GM21786 (cell line): ENCODE measurements at regions not wholly inside any gene's neighbourhood (a gene's known extent, or its start where the extent isn't known, plus 50 kb on each side); places are given as distances from the start of the nearest gene placed in this dataset.
"Not testable (repeated sequence)": the region's sequence is repeated elsewhere in the genome, so short reads cannot be mapped to it uniquely, and the experiment has no call there.

ENCODE experiments used
- ATAC-seq: cut with Tn5 transposase; IDR thresholded peaks from one replicate; pipeline ENCODE4 v1.9.1; 2021; ENCODE audit not compliant: unreplicated experiment

DNA sequence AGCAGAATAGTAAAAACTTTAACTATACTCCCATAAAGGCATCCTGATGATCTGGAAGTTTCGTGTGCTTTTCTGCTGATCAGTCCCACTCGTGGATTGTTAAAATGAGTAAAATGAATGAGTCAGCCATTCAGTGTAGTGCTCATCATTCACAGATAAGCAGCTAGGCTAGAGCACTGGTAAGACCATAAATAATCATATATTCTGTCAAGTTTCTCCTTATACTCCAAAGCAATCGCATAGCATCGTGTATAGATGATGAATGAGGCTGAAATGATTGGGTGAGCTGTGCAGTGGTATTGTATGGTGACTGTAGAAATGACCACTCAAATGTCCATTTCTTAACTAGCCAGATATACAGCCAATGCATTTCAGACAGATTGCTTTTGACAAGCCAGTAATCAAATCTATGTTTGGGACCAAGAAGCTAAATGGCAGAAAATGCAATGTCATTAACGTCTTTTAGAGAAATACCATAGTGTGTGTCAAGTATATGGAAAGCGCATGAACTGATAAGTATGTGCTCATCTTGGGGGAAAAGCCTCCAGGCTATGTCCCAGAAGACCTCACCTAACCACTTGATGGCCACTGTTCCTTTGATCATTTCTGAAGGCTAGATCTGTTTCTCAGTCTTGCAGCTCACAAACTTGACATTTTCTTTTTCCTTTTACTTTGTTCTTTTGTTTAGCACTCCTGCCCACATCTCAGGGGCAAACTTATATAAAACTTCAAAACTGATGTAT is 227.2 kb upstream of the FAM3C start:
- ATAC-seq, result no peak

DNA sequence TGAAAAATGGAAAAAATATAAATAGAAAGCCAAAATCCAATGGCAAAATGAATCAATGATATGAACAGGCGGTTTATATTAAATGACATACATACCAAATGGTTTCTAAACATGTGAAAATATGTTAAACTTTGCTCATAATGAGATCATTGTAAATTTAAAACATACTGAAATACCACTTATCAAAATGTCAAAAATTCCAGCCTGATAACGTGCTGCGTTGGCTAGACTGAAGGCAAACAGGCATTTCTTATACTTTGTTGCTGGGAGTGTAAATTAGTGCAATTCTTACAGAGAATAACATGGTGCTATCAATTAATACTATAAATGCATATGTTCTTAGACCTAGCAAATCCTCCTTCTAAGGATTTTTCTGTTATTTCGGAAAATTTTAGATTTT is 225.8 kb upstream of the FAM3C start:
- no peak for ATAC-seq

DNA sequence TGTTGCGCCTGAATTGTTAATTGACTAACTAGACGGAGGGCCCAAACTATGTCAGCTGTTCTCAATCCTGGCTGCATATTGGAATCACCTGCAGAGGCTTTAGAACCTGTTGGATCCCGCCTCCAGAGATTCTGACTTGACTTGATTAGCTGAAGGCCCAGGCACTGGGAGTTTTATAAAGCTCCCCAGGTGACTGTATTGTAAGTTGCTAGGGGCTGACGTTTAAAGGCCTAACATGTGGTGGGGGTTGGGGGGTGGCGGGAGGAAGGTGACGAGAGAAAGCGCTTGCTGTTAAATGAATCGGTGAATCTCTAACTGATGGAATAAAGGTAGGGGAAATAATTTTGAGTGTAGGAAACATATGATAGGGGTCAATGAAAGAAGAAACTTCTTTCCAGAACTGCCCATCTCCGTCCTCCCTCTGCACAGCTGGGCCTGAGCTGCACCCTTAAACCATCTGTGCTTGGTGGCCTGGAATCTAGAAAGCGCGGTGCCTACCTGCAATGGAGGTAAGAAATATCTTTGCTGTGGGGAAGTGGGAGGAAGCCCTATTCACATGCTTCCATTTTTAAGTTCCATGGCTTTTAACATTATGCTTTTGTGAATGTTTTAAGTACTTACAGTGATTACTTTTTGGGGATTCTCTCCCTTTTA is 225.0 kb upstream of the FAM3C start:
- ATAC-seq, result no peak

DNA sequence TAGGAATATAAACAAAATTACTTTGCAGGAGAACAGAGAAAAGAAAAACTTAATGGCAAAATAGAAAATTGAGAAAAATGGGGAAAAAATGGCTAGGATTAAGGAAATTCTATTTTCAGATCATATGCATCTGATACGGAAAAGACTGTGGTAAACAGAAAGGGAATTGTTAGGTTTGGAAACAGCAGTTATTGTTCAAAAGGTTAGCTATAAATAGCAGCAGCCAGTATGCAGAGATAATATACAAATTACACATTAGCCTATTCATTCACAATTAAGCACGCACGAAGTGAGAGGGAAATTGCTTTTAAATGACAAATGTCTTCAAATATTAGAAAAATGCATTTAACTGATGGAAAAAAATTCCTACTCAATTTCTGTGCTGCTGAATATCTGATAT is 224.1 kb upstream of the FAM3C start:
- ATAC-seq, result no peak

DNA sequence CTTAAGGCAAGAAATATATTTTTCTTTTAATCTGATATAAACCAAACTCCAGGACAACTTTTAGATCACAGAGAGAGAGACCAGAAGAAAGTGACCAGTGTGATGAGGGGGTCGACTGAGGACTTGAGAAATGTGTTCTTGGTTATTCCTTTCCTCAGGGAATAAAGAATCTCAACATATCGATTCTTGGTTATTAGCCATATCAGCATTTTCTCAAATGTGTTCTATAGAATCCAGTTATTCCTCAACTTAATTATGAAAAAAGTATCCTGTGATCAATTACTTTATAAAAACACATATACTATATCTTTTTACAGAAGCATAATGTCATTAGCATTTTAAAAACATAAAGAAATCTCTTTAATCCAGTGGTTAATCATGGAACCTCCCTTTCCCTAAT is 222.1 kb upstream of the FAM3C start:
- no peak for ATAC-seq

DNA sequence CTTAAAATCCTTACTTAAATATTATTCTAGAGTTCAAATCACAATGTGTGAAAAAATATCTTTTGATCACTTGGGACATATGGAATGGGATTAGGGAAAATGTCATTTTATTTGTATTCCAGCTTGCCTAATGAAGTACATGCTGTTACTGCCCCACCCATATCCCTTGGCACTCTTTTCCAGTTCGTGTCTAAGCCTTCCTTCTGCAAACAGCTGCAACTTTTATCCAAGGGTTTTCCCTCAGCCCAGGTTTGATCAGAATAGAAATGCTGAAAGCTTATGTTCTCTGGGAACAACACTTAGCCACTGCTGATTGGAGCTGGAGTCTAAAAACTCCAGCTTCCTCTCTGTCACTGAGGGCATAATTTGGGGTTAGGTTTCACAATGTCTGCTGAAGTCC is 214.1 kb upstream of the FAM3C start:
- ATAC-seq, result no peak

DNA sequence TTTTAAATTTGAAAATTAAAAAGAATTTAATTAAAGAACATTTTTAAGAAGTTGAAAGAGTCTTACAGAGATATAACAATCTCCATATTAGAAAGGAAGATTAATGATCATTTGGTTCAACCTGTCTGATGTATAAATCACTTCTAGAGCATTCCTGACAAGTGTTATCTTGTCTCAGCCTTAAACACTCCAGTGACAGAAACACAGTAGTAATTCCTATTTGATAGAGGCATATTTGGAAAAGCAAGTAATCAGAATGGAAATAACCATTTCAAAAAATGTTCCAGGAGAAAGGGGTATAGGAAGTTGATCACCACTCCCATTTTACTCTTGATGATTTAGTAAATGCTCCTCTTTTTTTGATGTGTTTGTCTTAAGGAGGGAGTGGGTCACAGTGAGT is 213.1 kb upstream of the FAM3C start:
- no peak for ATAC-seq

DNA sequence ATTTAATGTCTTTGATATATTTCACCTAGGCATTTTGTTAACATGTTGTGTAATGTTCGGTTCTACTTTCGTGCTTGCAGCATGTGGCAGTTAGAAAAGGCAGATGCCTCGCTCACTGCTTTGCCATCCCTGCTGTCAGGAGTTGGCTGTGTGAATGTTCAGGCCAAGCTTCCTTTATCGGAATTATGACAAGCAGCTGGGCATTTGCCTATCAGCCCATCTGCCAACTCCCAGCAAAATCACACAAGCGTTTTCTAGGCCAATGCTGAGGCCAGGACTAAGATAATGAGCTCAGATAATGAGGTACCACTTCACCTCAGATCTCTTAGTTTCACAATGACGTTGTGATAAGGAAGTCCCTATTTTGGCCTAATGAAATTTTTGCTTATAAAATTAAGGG is 212.7 kb upstream of the FAM3C start:
- no peak for ATAC-seq

DNA sequence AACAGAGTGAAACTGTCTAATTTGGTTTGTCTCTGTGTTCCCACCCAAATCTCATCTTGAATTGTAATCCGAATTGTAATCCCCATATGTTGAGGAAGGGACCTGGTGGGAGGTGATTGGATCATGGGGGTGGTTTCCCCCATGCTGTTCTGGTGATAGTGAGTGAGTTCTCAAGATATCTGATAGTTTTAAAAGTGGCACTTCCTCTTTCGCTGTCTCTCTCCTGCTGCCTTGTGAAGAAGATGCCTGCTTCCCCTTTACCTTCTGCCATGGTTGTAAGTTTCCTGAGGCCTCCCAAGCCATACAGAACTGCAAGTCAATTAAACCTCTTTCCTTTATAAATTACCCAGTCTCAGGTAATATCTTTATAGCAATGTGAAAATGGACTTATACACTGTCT is 212.1 kb upstream of the FAM3C start:
- ATAC-seq, result not testable (repeated sequence)

DNA sequence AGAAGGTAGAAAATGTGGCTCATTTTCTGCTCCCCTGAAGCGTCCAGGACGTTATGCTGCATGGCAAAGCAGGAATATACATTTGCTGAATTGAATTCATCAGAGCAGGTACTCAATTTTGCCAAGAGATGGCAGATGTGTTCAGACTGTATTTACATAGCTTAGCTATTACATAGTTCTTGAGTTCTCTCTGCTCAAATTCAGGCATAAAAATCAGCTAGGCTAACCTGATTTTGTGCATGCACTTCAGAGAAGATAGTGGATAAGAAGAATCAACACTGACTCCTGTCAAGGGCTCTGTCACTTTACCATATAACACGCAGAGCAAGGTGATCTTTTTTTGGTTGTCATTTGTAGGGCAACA is 209.2 kb upstream of the FAM3C start:
- no peak for ATAC-seq

DNA sequence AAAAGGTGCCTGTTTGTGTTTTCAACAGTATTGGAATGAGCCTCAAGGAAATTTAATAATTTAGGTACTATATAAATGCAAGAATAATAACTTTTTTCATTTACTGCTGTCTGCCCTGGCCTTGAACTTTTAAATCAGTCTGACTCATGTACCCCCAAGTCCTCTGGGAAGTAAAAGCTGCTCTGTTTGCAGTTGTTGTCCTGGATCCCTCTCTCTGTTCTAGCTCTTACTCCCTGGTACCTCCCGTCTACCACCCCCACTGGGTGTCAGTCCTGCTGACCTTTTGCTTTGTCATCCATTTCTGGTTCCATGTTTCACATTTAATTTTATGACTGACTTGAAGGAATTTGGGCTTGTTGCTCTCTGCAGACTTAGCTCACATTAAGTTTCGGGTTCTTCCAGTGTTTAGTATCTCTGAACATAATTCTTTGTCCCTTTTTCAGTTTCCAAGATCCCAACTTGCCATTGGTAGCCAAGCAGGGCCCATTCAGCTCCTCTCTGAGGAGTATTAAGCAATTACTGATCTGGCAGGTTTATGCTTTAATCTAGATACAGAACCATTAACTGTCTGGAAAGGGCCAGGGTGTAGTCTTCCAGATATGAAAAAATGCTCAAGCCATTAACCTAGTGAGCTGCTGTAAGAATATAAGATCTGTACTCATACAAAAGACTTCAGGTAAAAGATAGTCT is 208.7 kb upstream of the FAM3C start:
- no peak for ATAC-seq

DNA sequence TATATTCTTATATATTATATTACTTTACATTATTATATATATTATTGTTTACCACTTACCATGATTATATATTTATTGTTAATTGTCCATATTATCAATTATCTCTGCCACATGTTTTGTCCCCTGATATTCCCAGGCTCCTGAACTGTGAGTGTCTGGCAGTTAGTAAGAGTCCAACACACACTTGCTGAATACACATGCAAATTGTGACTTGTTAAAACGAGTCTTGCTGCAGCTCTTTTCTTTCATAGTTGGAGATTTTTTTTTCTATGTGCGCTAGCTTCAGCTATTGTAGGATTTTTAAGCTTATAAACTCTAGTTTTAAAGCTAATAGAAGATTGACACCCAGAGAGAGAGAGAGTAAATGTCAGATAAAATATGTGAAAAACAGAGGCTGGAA is 207.8 kb upstream of the FAM3C start:
- no peak for ATAC-seq

DNA sequence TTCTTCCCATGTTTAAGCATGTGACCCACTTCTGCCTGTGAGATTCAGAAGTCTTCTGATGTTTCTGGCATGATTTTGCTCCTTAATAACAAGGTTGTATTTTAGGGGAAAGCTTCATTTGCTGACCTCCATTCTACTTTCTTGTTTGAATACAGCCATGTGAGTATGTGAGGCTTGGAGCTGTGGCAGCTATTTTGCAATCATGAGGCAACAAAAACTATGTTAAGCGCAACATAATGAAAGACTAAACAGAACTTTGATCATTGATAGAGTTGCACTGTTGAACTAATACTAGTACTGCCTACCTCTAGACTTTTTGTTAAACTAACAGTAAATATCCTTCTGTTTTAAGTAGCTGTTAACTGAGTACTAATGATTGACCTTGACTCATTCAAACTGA is 203.8 kb upstream of the FAM3C start:
- ATAC-seq, result no peak

DNA sequence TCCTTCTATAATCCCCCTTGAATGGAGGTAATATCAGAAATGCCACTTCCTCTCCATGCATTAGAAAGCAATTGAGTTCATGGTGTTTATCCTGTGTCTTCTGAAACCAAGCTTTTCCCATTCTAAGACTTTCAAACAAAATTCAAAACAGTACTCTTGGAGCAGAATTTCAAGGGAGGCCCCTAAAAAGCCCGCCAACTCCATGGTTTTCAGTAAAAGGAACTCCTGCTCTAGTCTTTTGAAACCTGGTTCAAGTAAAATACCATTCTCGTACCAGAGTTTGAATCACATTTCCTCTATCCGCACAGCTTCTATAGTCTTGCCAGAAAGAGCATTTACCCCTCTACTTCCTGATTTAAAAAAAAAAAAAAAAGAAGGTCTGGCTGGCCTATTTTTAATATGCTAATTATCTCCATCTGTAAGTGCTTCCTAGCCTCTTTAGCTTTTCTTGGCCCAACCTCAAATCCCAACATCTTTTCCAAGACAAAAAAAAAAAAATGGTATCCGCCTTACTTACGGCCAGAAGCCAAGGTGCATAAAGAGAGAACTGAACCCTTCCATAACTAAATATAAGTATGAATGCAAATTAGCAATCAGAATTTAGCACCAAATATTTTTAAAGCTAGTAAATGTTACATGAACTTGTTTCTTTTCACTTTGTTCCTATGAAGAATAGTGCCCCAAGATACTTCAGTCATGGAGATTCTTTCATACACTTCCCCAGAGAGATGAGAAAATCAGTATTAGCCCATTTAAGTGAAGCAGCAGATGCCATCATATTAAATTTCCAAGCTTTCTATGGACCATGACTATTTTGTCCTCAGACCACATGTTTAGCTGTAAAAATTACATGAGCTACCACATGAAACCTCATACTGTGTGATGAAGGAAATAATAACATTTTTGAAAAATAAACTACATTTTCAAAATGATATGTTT is 199.9 kb upstream of the FAM3C start:
- no peak for ATAC-seq

DNA sequence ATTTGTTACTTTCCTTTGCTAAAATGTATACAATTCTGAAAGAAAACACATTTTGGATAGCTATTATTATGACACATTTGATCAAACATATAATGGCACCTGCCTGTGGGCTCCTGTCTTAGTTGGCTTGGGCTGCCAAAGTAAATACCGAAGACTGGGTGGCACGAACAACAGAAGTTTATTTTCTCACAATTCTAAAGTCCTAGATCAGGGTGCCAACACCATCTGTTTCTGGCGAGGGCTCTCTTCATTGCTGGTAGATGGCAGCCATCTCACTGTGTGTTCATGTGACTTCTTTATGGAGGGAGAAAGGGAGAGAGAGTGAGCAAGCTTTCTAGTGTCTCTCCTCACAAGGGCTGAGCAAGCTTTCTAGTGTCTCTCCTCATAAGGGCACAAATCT is 195.8 kb upstream of the FAM3C start:
- no peak for ATAC-seq

DNA sequence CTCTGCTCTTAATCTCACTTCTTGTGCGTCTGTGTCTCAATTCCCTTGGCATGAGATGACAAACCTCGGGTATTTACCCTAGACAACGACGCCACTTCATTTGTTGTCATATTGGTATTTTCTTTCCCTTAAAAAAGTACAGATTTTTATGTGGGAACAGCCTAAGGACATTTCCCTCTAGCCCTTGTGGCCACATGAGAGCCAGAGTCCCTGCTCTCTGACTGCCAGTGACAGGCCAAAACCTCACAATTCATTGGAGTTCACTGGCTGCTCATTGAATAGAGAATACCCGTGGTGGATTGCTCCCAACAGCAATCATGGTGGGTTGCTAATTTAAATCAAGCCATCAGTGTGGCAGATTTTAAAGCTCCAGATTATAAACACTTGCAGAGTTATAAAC is 191.3 kb upstream of the FAM3C start:
- no peak for ATAC-seq

DNA sequence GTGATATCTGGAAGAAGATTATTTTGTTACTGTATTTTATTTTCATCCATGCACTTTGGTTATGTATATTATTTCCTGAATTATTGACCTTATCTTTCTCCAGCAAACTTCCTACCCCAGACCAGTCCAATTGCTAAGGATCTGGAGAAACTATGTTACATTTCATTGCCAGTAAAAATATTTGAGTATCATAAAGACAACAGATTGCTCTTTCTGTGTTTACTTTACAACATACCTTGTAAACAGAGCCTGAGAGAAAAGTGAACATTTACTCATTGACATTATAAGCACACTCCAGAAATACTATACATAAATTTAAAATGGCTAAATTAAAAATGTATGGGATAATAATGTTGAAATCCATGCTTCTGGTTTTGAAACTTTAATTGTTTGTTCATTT is 186.2 kb upstream of the FAM3C start:
- no peak for ATAC-seq

DNA sequence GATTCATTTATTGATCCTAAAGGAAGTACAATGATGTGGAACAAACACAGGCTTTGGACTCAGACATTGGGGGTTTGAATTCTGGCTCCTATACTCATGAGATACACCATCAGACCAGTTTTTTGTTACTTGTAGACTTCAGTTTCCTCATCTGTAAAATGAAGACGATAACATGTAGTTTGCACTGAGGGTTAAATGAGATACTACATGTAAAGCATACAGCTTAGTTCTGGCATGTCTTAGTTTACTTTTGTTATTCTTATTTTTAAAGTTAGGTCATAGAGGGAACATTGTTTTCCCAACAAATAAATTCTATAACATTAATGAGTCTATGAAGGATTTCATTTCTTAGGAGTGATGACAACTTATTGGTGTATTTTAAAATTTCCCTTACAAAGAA is 183.5 kb upstream of the FAM3C start:
- ATAC-seq, result no peak

DNA sequence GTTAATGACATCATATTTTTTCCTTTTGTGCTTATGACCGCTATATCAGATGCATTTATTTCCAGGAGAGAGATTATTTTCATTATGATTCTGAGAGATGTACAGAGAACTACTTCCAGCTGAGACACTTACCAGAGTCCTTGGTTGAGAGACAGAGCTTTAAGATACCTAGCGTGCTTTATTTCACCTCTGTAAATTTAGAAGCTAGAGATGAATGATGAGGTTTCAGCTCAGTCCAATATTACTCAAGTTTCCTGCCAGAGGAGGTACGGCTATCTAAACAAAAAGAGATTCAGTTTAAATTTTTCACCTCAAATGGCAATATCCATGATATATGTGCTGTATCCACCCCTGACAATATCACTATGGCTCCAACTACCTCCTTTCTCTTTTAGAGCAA is 182.6 kb upstream of the FAM3C start:
- ATAC-seq, result no peak

DNA sequence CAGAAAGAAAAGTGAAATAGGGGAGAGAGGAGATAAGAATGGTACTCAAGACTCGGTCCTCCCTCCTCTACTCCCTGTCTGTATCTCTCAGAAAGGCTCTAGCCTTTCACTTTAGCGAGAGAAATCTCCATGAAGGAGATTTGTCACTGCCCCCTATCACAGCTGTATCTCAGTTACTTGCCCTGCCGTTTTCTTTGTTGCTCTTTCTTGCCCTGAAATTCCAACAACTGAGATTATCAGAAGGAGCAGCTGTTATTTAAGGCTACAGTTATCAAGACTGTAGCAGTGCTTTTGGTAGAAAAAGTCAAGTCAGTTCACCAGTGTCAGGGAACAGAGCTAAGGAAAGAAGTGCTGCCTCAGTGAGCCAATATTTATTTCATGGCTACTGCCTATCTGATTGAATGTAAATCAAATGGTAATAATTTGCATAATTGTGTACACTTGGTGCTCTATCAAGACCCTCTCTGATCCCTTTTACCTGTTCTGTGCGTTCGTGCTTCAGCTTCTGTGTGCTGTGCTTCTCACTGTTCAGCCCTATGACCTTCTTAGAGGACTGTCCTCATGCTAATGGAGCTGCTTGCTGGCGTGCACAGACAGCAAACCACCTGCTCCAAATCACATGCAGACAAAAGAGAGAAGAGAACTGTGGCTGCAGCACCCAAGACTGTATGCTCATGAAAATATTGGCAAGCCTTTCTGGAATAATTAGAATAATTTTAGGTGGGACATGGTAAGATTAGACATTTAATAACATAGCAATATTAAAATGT is 180.2 kb upstream of the FAM3C start:
- ATAC-seq, result no peak
